Peyer's patch (tissue), 4 donors: ENCODE measurements at regions not wholly inside any gene's neighbourhood (a gene's known extent, or its start where the extent isn't known, plus 50 kb on each side); places are given as distances from the start of the nearest gene placed in this dataset.

ENCODE experiments used
- CTCF ChIP-seq, 6 experiments: fragments of 450-650 bp in 4 of 6; fragments of 200-600 bp in 2 of 6; sonication (generic) in 1 of 6; IDR thresholded peaks; one replicate each; pipeline ENCODE4 v1.5.1; 2017 to 2019; ENCODE audit warnings: antibody characterized with exemption in 6 of 6, mild to moderate bottlenecking in 3 of 6, moderate library complexity in 1 of 6
- POLR2A ChIP-seq, 2 donors: fragments of 450-650 bp; IDR thresholded peaks; one replicate each; pipeline ENCODE4 v1.5.1; 2017; ENCODE audit warnings: antibody characterized with exemption in 2 of 2, mild to moderate bottlenecking in 2 of 2, moderate library complexity in 2 of 2

GRCh38 chr17:65364438-65364837 lies 197.0 kb downstream of the AXIN2 start:
- no peak for TF ChIP-seq CTCF (IDR thresholded peaks at IDR 0.05)
- TF ChIP-seq POLR2A (IDR thresholded peaks at IDR 0.05) = no peak
